Activated T-helper 1 cell treated with anti-CD3 and anti-CD28 coated beads, Interleukin-12 subunit alpha, Interleukin-12 subunit beta, Interleukin-2, Interleukin-4 antibody, amounts not matched to agents 30 ng/mL and 10 ng/mL and 1 ng/mL, durations not matched to agents 14 hours and 24 hours and 36 hours (primary cell): ENCODE measurements at regions not wholly inside any gene's neighbourhood (a gene's known extent, or its start where the extent isn't known, plus 50 kb on each side); places are given as distances from the start of the nearest gene placed in this dataset.

ENCODE experiments used
- DNase-seq: peaks from one replicate; pipeline ENCODE4 v3.0.0; 2021; ENCODE audit warnings: low spot score
- H3K27ac Mint-ChIP-seq: one replicate; pipeline ENCODE4 v1.8.0; 2021; ENCODE audit warnings: mild to moderate bottlenecking, mixed read lengths
- H3K27me3 Mint-ChIP-seq: one replicate; pipeline ENCODE4 v1.8.0; 2022; ENCODE audit warnings: mild to moderate bottlenecking, moderate library complexity, mixed read lengths; ENCODE audit not compliant: insufficient read depth
- H3K36me3 Mint-ChIP-seq: one replicate; pipeline ENCODE4 v1.8.0; 2021; ENCODE audit warnings: low read depth, mixed read lengths
- H3K4me1 Mint-ChIP-seq: one replicate; pipeline ENCODE4 v1.8.0; 2021; ENCODE audit warnings: low read depth, mixed read lengths
- H3K4me3 Mint-ChIP-seq: one replicate; pipeline ENCODE4 v1.8.0; 2021; ENCODE audit warnings: mild to moderate bottlenecking, moderate library complexity, mixed read lengths
- H3K9me3 Mint-ChIP-seq: one replicate; pipeline ENCODE4 v1.8.0; 2021; ENCODE audit warnings: mixed read lengths
- intact Hi-C: fragments of 100-400 bp; cut with micrococcal nuclease; formaldehyde crosslinking; loops from one replicate; pipeline ENCODE4 v1.15.1; 2024

DNA sequence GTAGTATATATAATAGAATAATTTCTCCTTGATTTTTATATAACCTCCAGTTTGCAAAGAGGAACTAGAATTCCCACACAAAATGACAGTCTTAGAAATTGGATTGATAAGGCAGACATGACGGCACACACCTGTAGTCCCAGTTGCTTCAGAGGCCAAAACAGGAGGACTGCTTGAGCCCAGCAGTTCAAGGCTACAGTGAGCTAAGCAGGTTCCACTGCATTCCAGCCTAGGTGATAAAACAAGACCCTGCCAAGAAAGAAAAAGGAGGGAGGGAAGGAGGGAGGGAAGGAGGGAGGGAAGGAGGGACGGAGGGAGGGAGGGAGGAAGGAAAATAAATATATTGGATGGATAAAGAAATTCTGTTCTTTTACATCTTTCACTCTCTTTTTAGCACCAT, 77.6 kb upstream of the SASH1 start:
- Mint-ChIP-seq H3K27ac (no peak overlapping the region), H3K4me3 (no peak overlapping the region), H3K36me3 (no peaks in the 10 kb centered on the region), H3K4me1 (no peaks in the 10 kb centered on the region), H3K9me3 (no peaks in the 10 kb centered on the region), H3K27me3 (peaks cover 4% of the 10 kb centered on the region)
- DNase-seq = no peak
- intact Hi-C loops = no loop called here

DNA sequence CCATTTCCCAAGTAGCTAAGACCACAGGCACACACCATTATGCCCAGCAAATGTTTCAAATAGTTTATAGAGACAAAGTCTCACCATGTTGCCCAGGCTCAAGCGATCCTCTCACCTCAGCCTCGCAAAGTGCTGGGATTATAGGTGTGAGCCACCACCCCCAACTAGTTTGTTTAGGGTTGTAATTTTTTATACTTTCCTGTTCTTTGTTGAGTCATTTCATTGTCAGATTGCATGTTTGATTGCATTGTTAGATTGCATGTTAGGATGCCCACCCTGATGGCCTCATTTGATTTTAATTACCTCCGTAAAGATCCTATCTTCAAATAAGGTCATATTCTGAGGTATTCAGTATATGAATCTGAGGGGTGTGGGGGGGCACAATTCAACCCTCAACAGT, 73.3 kb upstream of the SASH1 start:
- no peaks in the 10 kb centered on the region for H3K9me3 Mint-ChIP-seq
- H3K27me3 Mint-ChIP-seq = no peaks in the 10 kb centered on the region
- H3K27ac Mint-ChIP-seq = no peak overlapping the region
- no peaks in the 10 kb centered on the region for H3K36me3 Mint-ChIP-seq
- no peak overlapping the region for H3K4me3 Mint-ChIP-seq
- intact Hi-C loops = no loop called here
- no peak for DNase-seq
- H3K4me1 Mint-ChIP-seq = no peaks in the 10 kb centered on the region

- no peak overlapping the region for H3K27ac Mint-ChIP-seq
- intact Hi-C loops = no loop called here
- H3K9me3 Mint-ChIP-seq = no peaks in the 10 kb centered on the region
- DNase-seq = no peak
- H3K4me3 Mint-ChIP-seq = no peak overlapping the region
- no peaks in the 10 kb centered on the region for H3K36me3 Mint-ChIP-seq
- no peaks in the 10 kb centered on the region for H3K27me3 Mint-ChIP-seq
- no peaks in the 10 kb centered on the region for H3K4me1 Mint-ChIP-seq
These were observed 70.8 kb upstream of the SASH1 start for GRCh38 chr6:148271711-148272439.

DNA sequence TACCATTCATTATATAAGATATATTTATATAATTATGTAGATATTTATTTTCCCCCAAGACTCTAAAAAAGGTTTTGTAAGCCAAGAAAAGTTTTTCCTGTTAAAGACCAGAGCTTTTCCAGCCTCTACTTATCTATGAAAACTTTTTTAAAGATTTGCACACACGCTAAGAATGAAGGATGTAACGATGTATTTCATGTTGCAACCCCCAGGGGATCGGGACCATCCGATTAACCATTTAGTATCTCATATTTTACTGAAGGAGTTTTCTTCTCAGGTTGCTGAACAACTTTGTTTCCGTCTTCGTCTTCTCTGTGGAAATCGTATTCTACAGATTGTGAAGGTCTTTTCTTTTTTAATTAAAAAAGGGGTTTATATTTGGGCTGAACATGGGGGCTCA, 70.0 kb upstream of the SASH1 start:
- H3K27ac Mint-ChIP-seq = no peak overlapping the region
- H3K4me3 Mint-ChIP-seq = no peak overlapping the region
- H3K4me1 Mint-ChIP-seq = no peaks in the 10 kb centered on the region
- DNase-seq = no peak
- H3K36me3 Mint-ChIP-seq = no peaks in the 10 kb centered on the region
- no peaks in the 10 kb centered on the region for H3K27me3 Mint-ChIP-seq
- no peaks in the 10 kb centered on the region for H3K9me3 Mint-ChIP-seq
- intact Hi-C loops = no loop called here

GRCh38 chr6:148273962-148274752, 68.5 kb upstream of the SASH1 start:
- Mint-ChIP-seq H3K9me3 (no peaks in the 10 kb centered on the region), H3K27me3 (no peaks in the 10 kb centered on the region), H3K27ac (no peak overlapping the region), H3K4me1 (no peaks in the 10 kb centered on the region), H3K4me3 (no peak overlapping the region), H3K36me3 (no peaks in the 10 kb centered on the region)
- intact Hi-C loops = no loop called here
- DNase-seq = no peak

- Mint-ChIP-seq H3K27me3 (no peaks in the 10 kb centered on the region), H3K27ac (no peak overlapping the region), H3K36me3 (no peaks in the 10 kb centered on the region), H3K4me3 (no peak overlapping the region), H3K9me3 (no peaks in the 10 kb centered on the region), H3K4me1 (no peaks in the 10 kb centered on the region)
- intact Hi-C loops = no loop called here
- DNase-seq = no peak
These were observed 67.8 kb upstream of the SASH1 start for GRCh38 chr6:148274809-148275208.

- H3K9me3 Mint-ChIP-seq = no peaks in the 10 kb centered on the region
- intact Hi-C loops = no loop called here
- no peaks in the 10 kb centered on the region for H3K36me3 Mint-ChIP-seq
- peaks cover 7% of the 10 kb centered on the region for H3K27me3 Mint-ChIP-seq
- H3K27ac Mint-ChIP-seq = no peak overlapping the region
- no peaks in the 10 kb centered on the region for H3K4me1 Mint-ChIP-seq
- no peak for DNase-seq
- H3K4me3 Mint-ChIP-seq = no peak overlapping the region
These were observed 57.4 kb upstream of the SASH1 start for GRCh38 chr6:148285205-148285604.

DNA sequence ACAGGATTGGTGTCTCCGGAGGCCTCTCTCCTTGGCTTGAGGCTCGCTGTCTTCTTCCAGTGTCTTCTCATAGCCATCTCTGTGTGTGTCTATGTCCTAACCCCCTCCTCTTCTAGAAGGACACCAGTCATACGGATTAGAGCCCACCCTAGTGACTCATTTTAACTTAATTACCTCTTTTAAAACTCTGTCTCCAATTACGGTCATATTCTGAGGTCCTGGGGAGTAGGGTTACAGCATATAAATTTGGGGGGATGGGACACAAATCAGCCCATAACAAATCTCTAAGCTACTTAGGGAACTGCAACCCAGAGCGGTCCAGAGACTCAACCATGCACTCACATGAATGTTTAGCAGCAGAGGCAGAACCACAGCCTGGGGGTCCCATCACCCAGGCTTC, 56.1 kb upstream of the SASH1 start:
- intact Hi-C loops = no loop called here
- Mint-ChIP-seq H3K9me3 (no peaks in the 10 kb centered on the region), H3K4me3 (no peak overlapping the region), H3K27me3 (peaks cover 5% of the 10 kb centered on the region), H3K27ac (no peak overlapping the region), H3K4me1 (no peaks in the 10 kb centered on the region), H3K36me3 (no peaks in the 10 kb centered on the region)
- no peak for DNase-seq

- intact Hi-C loops = no loop called here
- DNase-seq = no peak
- Mint-ChIP-seq H3K36me3 (no peaks in the 10 kb centered on the region), H3K9me3 (no peaks in the 10 kb centered on the region), H3K27me3 (peaks cover 5% of the 10 kb centered on the region), H3K27ac (no peak overlapping the region), H3K4me3 (no peak overlapping the region), H3K4me1 (no peaks in the 10 kb centered on the region)
These were observed 54.9 kb upstream of the SASH1 start for GRCh38 chr6:148287623-148288333.

- Mint-ChIP-seq H3K36me3 (no peaks in the 10 kb centered on the region), H3K27ac (no peak overlapping the region), H3K4me3 (no peak overlapping the region), H3K4me1 (no peaks in the 10 kb centered on the region), H3K27me3 (peaks cover 5% of the 10 kb centered on the region), H3K9me3 (no peaks in the 10 kb centered on the region)
- intact Hi-C loops = no loop called here
- DNase-seq = no peak
These were observed 54.1 kb upstream of the SASH1 start for GRCh38 chr6:148288541-148288940.

DNA sequence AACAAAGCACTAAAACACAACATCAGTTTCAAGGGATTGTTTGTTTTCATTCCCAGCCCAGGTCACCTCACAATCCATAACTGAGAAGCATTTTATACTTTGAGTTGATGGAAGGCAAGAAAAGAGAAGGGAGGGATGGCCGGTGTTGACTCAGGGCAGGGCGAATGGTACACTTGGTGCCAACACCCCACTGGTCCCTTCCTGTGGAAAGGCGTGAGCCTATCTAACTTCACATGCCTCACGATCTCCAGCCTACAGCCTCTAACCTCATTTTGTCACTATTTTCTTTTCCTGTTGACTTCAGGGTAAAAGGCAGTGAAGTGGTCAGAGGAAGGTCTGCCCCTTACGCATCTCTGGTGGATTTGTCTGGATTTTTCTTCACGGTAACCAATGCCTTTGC, 53.5 kb upstream of the SASH1 start:
- Mint-ChIP-seq H3K4me3 (no peak overlapping the region), H3K4me1 (no peaks in the 10 kb centered on the region), H3K27ac (no peak overlapping the region), H3K27me3 (peaks cover 5% of the 10 kb centered on the region), H3K9me3 (no peaks in the 10 kb centered on the region), H3K36me3 (no peaks in the 10 kb centered on the region)
- intact Hi-C loops = no loop called here
- no peak for DNase-seq

DNA sequence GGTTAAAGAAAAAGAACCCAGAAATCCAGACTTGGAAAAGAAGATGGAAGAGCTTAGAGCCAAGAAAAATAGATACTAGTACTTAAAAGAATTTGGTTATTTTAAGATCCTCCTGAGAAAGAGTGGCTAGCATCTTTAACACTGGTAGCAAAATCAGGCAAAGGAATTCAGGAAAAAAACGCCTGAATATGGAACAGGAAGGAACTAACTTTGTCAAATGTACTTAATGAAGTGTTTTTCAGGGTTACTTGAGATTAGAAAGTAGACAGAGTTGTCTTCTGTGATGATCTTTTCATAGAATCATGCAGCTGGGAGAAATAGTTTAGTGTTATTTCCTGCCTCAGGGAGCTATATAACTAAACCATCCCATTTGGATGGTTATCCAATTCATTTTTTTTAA, 50.8 kb upstream of the SASH1 start:
- Mint-ChIP-seq H3K4me3 (no peak overlapping the region), H3K4me1 (no peaks in the 10 kb centered on the region), H3K27me3 (peaks cover 5% of the 10 kb centered on the region), H3K9me3 (no peaks in the 10 kb centered on the region), H3K27ac (no peak overlapping the region), H3K36me3 (no peaks in the 10 kb centered on the region)
- no peak for DNase-seq
- intact Hi-C loops = no loop called here
